Activated CD4-positive, alpha-beta T cell treated with anti-CD3 and anti-CD28 coated beads for 24 hours (primary cell): ENCODE measurements at regions not wholly inside any gene's neighbourhood (a gene's known extent, or its start where the extent isn't known, plus 50 kb on each side); places are given as distances from the start of the nearest gene placed in this dataset.

Experiments
- DNase-seq, 2 donors: peaks; one replicate each; pipeline ENCODE4 v3.0.0-alpha.2; 2020; ENCODE audit warnings: low read depth in 2 of 2

GRCh38 chr2:12495247-12495868 is 221.4 kb upstream of the TRIB2 start:
- no peak for DNase-seq

DNA sequence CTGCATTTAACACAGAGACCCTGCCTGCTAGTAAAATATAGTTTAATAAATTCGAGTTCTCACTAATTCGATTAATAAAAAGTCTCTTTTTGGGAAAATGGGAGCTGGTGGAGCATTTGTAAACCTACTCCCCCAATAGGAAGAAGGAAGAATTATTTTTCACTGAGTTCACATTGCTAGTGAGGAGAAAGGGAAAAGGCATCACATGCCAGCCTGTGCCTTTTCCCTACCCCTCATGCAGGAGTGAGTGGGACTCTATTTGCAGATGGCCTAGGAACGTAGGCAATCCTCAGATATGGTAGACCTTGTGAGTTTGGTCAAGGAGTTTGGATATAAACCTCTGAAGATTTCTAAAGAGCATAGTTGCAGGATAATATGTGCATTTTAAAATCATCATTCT is 218.4 kb upstream of the TRIB2 start:
- DNase-seq = no peak

DNA sequence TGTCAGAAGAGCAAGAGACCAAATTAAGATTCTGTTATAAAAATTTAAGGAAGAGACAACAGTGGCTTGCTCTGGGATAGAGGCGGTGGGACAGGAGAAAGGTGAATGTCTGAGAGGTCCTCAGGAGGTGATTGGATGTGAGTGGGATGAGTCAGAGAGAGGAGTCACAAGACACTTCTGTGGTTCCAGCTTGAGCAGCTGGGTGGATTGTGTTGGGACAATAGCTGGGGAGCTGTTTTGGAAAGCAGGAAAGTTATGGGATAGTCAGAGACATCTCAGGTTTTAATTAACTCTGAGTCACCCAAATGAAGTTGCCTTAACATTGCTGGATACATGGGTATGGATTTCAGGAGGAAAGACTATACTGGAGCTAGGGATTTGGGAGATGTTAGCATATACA is 218.0 kb upstream of the TRIB2 start:
- DNase-seq = no peak

DNA sequence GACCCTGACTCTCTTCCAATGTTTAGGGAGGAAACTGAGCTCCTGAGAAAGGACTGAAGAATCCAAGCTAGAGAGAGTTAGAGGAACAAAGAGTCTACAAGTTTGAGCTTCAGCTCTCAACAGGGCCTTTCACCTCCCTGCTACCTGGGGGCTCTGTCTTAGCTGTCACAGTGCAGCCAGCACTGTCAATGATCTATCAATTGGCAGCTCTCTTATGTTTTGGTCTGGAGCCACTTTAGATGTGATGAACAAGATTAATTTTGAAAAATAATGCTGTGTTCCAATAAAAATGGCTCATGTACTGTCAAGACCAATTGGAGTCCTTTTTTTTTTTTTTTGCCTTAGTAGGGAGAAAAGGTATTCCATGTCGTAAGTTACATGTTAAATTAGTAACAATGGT is 215.8 kb upstream of the TRIB2 start:
- no peak for DNase-seq

- DNase-seq = peak; percentile 56 to 58
These were observed 215.1 kb upstream of the TRIB2 start for GRCh38 chr2:12501469-12502158.

- peak in 1 of 2 donors; percentile 31 for DNase-seq
These were observed 214.0 kb upstream of the TRIB2 start for GRCh38 chr2:12502759-12503158.

- DNase-seq = peak in 1 of 2 donors; percentile 33
These were observed 212.3 kb upstream of the TRIB2 start for GRCh38 chr2:12504443-12504842.

- DNase-seq = no peak
These were observed 209.9 kb upstream of the TRIB2 start for GRCh38 chr2:12506846-12507245.

DNA sequence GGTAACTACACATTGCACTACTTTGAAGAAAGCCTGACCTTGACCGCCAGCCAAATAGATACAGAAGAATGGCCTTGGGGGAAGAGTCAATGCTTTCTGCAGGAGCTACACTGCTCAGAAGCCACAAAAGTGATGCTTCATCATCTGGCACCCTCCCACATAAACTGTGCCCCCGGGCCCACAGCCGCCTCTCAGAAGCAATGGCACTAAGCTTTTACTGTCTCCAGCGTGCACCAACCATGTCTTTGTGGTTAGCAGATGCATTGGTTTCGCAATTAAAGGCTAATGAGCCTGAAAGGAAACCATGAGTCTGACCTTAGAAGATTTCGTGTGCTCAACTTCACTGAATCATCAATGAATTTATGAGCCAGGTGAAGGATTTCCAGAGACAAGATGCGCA is 209.4 kb upstream of the TRIB2 start:
- peak; percentile 58 to 65 for DNase-seq

GRCh38 chr2:12510070-12510469 is 206.7 kb upstream of the TRIB2 start:
- DNase-seq = no peak

GRCh38 chr2:12513339-12513738 is 203.4 kb upstream of the TRIB2 start:
- DNase-seq = no peak

DNA sequence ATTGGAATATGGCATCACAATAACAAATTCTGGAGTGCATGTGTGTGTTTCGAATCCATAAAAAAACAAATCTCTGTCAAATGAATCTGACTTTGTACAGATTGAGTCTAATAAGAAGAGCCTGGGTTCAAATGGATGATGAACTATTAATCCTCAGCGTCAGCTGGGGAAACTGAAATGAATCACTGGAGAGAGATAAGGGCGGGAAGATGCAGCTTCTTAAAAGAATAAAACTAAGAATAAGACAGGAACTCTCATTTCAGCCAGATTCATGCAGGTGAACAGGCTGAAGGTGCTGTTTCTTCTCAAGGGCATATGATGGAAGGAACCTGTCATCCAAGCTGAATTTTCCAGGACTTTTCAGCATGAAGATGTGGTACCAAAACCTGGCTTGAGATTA is 202.6 kb upstream of the TRIB2 start:
- DNase-seq = no peak

GRCh38 chr2:12514631-12515437 is 201.9 kb upstream of the TRIB2 start:
- DNase-seq = no peak

- no peak for DNase-seq
These were observed 200.9 kb upstream of the TRIB2 start for GRCh38 chr2:12515871-12516270.

- no peak for DNase-seq
These were observed 183.3 kb upstream of the TRIB2 start for GRCh38 chr2:12533337-12534005.

- DNase-seq = no peak
These were observed 182.0 kb upstream of the TRIB2 start for GRCh38 chr2:12534646-12535263.

- DNase-seq = no peak
These were observed 179.8 kb upstream of the TRIB2 start for GRCh38 chr2:12536976-12537375.

DNA sequence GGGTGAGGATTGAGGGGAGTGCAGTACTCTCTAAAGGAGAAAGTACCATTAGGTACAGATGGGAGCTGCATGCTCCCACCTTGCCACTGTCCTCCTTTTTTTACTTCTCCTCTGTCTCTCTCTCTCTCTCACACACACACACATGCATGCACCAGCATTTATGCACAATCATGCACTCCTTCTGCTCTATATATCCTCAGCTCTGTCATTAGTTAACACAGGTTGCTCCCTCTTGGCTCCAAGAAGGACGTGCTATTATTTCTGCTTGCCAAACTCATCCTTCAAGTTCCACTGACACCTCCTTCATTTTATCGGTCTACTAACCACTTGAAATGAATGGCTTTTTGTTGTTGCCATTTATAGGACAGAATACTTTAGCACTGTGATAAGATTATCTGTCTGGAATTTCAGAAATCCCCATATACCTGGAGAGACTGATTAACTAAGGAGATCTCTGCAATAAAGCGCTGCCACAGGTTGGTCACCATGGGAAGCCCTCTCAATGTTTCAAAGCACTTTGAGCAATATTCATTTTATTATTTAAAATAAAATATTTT is 178.5 kb upstream of the TRIB2 start:
- DNase-seq = no peak

DNA sequence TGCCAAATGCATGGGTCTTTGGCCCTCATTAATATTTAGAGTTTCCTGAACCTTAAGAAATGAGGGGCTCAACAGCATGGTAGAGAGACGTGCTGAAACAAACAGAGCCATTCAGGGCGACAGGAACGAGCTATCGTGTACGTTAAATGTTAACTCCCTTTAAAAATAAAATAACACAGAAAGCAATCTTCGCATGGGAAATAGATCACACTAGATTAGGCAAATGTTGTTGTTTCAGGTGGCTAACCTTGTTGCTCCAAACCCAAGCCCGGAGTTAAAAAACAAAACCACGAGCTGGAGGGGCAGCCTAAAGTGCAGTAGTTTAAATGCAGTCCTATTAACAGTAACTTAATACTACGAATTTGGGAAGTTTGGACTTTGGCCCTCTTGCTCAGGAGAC is 177.4 kb upstream of the TRIB2 start:
- no peak for DNase-seq

DNA sequence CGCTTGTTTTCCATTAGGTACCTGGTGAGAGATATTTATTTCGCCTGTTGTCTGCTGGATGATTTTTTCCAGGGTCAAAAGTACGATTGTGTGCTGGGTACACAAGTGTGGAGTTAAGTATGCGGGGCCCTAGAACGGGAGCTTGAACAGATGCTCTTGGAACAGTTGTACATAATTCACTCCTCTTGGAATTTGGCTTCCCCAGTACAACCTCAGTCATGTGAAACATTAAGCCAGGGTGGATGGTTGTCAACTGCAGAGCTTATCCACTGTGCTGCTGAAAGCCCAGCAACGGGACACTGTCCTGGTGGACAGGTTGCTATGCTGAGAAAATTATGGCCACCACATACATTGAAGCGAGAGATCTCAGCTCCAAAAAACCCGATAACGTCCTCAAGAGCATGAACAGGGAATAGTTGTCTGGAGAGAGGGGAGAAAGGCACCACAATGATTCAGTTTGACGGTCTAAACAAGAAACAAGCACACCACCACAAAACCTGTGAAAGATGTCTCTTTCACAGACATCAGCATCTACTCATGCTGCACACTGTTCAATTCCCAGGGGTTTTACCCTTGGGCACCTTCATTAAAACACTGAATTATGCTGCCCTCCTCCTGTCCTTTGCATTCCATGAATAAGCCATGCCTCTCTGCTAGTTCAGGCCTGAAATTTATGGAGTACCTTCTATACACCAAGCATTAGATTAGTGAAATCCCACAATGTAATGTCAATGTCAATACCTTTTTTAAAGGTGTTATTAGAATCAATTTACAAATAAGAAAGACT is 176.8 kb upstream of the TRIB2 start:
- DNase-seq = no peak
